GM12878 (cell line): ENCODE measurements at regions not wholly inside any gene's neighbourhood (a gene's known extent, or its start where the extent isn't known, plus 50 kb on each side); places are given as distances from the start of the nearest gene placed in this dataset.

ENCODE experiments used
- ATAC-seq: fragments of 200-7000 bp; cut with Tn5 transposase; 3 replicates; pipeline ENCODE4 v1.9.1; 2020; ENCODE audit warnings: mild to moderate bottlenecking, moderate library complexity
- BruUV-seq: library from RNA; stranded (reverse); fragments of 400-500 nt; replicated peaks from 2 replicates; lab custom pipeline; 2021; lab: Mats Ljungman, UMichigan
- CTCF ChIA-PET: fragments of 300-600 bp; sonication (Branson Sonifier 250); formaldehyde crosslinking; extraction: SDS; loops from one replicate; lab custom pipeline; 2021; ENCODE audit warnings: inconsistent platforms; lab: Yijun Ruan, JAX
- POLR2A ChIA-PET: fragments of 350-600 bp; formaldehyde crosslinking; extraction: SDS; loops from one replicate; lab custom pipeline; 2021; ENCODE audit warnings: inconsistent platforms; lab: Charles Lee
- RAD21 ChIA-PET: fragments of 300-600 bp; sonication (Branson Sonifier 250); formaldehyde crosslinking; loops from one replicate; lab custom pipeline; 2023; ENCODE audit warnings: antibody characterized with exemption; ENCODE audit not compliant: unreplicated experiment; lab: Charles Lee
- SMC1A ChIA-PET: fragments of 300-600 bp; sonication (Branson Sonifier 250); formaldehyde crosslinking; loops from one replicate; lab custom pipeline; 2023; ENCODE audit not compliant: unreplicated experiment, uncharacterized antibody; lab: Charles Lee
- DNase-seq: peaks from one replicate; pipeline ENCODE4 v3.0.0-alpha.2; 2011; ENCODE audit warnings: low read depth, low spot score
- FAIRE-seq: peaks from 3 replicates; lab custom pipeline; 2011; peaks lifted over from hg19 to GRCh38; lab: Jason Lieb, UNC
- H2AFZ ChIP-seq: 2 replicates; pipeline ENCODE4 v1.6.0; 2011; ENCODE audit warnings: low read depth, low read length, control low read depth; ENCODE audit not compliant: control insufficient read depth
- H3K27ac ChIP-seq: 2 replicates; pipeline ENCODE4 v1.5.1; 2011; ENCODE audit warnings: control low read depth; ENCODE audit not compliant: control insufficient read depth, insufficient read depth
- H3K27me3 ChIP-seq, 2 experiments: replicated peaks in 1 of 2; 2 replicates each; pipeline versions ENCODE4 v1.6.0 to v1.6.1; 2011; ENCODE audit warnings: low read length in 1 of 2; ENCODE audit not compliant: control insufficient read depth in 2 of 2, insufficient read depth in 2 of 2
- H3K36me3 ChIP-seq, 2 experiments: 2 replicates each; pipeline ENCODE4 v1.5.1; 2011; ENCODE audit warnings: low read length in 1 of 2; ENCODE audit not compliant: control insufficient read depth in 2 of 2, insufficient read depth in 2 of 2
- H3K4me1 ChIP-seq: 2 replicates; pipeline ENCODE4 v1.6.1; 2011; ENCODE audit warnings: mild to moderate bottlenecking, low read length, moderate library complexity, mixed read lengths; ENCODE audit not compliant: control insufficient read depth, insufficient read depth
- H3K4me2 ChIP-seq: 2 replicates; pipeline ENCODE4 v1.6.0; 2011; ENCODE audit warnings: control low read depth; ENCODE audit not compliant: control insufficient read depth, insufficient read depth
- H3K4me3 ChIP-seq: fragments of 200-600 bp; sonication (generic); 2 replicates; pipeline ENCODE4 v1.5.1; 2016
- H3K79me2 ChIP-seq: 2 replicates; pipeline ENCODE4 v1.6.0; 2011; ENCODE audit warnings: low read length; ENCODE audit not compliant: control insufficient read depth, insufficient read depth
- H3K9ac ChIP-seq: 2 replicates; pipeline ENCODE4 v1.8.0; 2011; ENCODE audit warnings: low read length, control low read depth, mixed read lengths; ENCODE audit not compliant: control insufficient read depth, insufficient read depth
- H3K9me3 ChIP-seq: replicated peaks from 3 replicates; pipeline ENCODE4 v1.5.1; 2011; ENCODE audit warnings: mild to moderate bottlenecking, low read length; ENCODE audit not compliant: control insufficient read depth, insufficient read depth
- H4K20me1 ChIP-seq: 2 replicates; pipeline ENCODE4 v1.6.0; 2011; ENCODE audit not compliant: control insufficient read depth, insufficient read depth
- EED ChIP-seq: sonication (generic); IDR thresholded peaks from 2 replicates; pipeline ENCODE4 v1.6.1; 2016; ENCODE audit warnings: antibody characterized with exemption, low read depth
- EGR1 ChIP-seq, 2 experiments: IDR thresholded peaks; 1 replicate in 1 of 2; 2 replicates in 1 of 2; pipeline ENCODE4 v1.6.1; 2011 to 2012; ENCODE audit warnings: low read depth in 2 of 2, low read length in 2 of 2, borderline replicate concordance in 1 of 2, mild to moderate bottlenecking in 1 of 2, moderate library complexity in 1 of 2
- EZH2 ChIP-seq: IDR thresholded peaks from 2 replicates; pipeline ENCODE4 v1.6.1; 2012; ENCODE audit warnings: low read depth, mild to moderate bottlenecking, control low read depth, inconsistent platforms, low read length, borderline replicate concordance; ENCODE audit not compliant: control insufficient read depth
- MTA2 ChIP-seq: fragments of 450-650 bp; IDR thresholded peaks from 2 replicates; pipeline ENCODE4 v1.6.1; 2016; ENCODE audit warnings: low read depth, mild to moderate bottlenecking, moderate library complexity
- MXI1 ChIP-seq: fragments of 150-350 bp; IDR thresholded peaks from 2 replicates; pipeline ENCODE4 v1.6.1; 2011; ENCODE audit warnings: low read depth, mild to moderate bottlenecking, inconsistent platforms, low read length, improper control_type of control experiment
- SIX5 ChIP-seq: IDR thresholded peaks from 2 replicates; pipeline ENCODE4 v1.6.1; 2011; ENCODE audit warnings: mild to moderate bottlenecking, low read depth, low read length, moderate library complexity; ENCODE audit not compliant: severe bottlenecking
- STAT3 ChIP-seq: IDR thresholded peaks from 2 replicates; pipeline ENCODE4 v1.6.1; 2011; ENCODE audit warnings: low read depth, low read length, improper control_type of control experiment
- ZNF687 ChIP-seq: fragments of 450-650 bp; IDR thresholded peaks from 2 replicates; pipeline ENCODE4 v1.6.1; 2017; ENCODE audit warnings: mild to moderate bottlenecking, moderate library complexity
- WGBS: methylation state at CpG from one replicate; pipeline ENCODE4 v1.1.6; 2016; ENCODE audit warnings: low lambda C conversion rate; ENCODE audit not compliant: insufficient replicate concordance, insufficient coverage; ENCODE audit errors: missing lambda C conversion rate; 5-methylcytosine and 5-hydroxymethylcytosine counted together
- in situ Hi-C: fragments of 300-500 bp; cut with MboI; formaldehyde crosslinking; loops from 9 replicates; pipeline ENCODE4 v1.14.3; 2018; ENCODE audit warnings: mixed read lengths
- intact Hi-C: fragments of 100-400 bp; cut with micrococcal nuclease; formaldehyde crosslinking; loops from one replicate; pipeline ENCODE4 v1.14.2; 2022; ENCODE audit not compliant: unreplicated experiment
- TF ChIP-seq, protein P1 (sequence below): fragments of 450-650 bp; IDR thresholded peaks from 2 replicates; pipeline ENCODE4 v1.6.1; 2016; ENCODE audit warnings: mild to moderate bottlenecking, moderate library complexity, borderline replicate concordance

- CTCF ChIA-PET = interaction anchor here (1.5 kb wide), 1 partner anchor 9 kb away, joined by 4 read pairs; no protein-coding TSS in a partner anchor
- no peak overlapping the region for H3K4me2 ChIP-seq
- H3K4me1 ChIP-seq = peaks cover 15% of the 10 kb centered on the region
- no TSS peak for BruUV-seq
- FAIRE-seq (no peak), ATAC-seq (no peak), DNase-seq (no peak)
- H3K9me3 ChIP-seq = no peaks in the 10 kb centered on the region
- no peak overlapping the region for H3K4me3 ChIP-seq
- no peaks in the 10 kb centered on the region for H3K79me2 ChIP-seq
- no peak for TF ChIP-seq MTA2
- TF ChIP-seq EGR1 (IDR thresholded peaks at IDR 0.05; ENCODE audit: borderline replicate concordance in 1 of 2, low read depth in 2 of 2, low read length in 2 of 2) = no peak
- TF ChIP-seq, protein P1, sequence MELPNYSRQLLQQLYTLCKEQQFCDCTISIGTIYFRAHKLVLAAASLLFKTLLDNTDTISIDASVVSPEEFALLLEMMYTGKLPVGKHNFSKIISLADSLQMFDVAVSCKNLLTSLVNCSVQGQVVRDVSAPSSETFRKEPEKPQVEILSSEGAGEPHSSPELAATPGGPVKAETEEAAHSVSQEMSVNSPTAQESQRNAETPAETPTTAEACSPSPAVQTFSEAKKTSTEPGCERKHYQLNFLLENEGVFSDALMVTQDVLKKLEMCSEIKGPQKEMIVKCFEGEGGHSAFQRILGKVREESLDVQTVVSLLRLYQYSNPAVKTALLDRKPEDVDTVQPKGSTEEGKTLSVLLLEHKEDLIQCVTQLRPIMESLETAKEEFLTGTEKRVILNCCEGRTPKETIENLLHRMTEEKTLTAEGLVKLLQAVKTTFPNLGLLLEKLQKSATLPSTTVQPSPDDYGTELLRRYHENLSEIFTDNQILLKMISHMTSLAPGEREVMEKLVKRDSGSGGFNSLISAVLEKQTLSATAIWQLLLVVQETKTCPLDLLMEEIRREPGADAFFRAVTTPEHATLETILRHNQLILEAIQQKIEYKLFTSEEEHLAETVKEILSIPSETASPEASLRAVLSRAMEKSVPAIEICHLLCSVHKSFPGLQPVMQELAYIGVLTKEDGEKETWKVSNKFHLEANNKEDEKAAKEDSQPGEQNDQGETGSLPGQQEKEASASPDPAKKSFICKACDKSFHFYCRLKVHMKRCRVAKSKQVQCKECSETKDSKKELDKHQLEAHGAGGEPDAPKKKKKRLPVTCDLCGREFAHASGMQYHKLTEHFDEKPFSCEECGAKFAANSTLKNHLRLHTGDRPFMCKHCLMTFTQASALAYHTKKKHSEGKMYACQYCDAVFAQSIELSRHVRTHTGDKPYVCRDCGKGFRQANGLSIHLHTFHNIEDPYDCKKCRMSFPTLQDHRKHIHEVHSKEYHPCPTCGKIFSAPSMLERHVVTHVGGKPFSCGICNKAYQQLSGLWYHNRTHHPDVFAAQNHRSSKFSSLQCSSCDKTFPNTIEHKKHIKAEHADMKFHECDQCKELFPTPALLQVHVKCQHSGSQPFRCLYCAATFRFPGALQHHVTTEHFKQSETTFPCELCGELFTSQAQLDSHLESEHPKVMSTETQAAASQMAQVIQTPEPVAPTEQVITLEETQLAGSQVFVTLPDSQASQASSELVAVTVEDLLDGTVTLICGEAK = no peak
- TF ChIP-seq SIX5 = no peak
- no peak for TF ChIP-seq STAT3
- no peak for TF ChIP-seq ZNF687
- no peak for TF ChIP-seq EED
- TF ChIP-seq MXI1 = no peak
- no peak for TF ChIP-seq EZH2
- intact Hi-C loops = no loop called here
- H3K27me3 ChIP-seq = no peaks in the 10 kb centered on the region
- SMC1A ChIA-PET = no interaction called here
- no peak overlapping the region for H3K27ac ChIP-seq
- no peak overlapping the region for H2AFZ ChIP-seq
- no peak overlapping the region for H3K9ac ChIP-seq
- RAD21 ChIA-PET = no interaction called here
- in situ Hi-C loops = no loop called here
- POLR2A ChIA-PET = interaction anchor here (1.2 kb wide), 1 partner anchor 11 kb away, joined by 3 read pairs; no protein-coding TSS in a partner anchor
- no peaks in the 10 kb centered on the region for H4K20me1 ChIP-seq
- H3K36me3 ChIP-seq = no peaks in the 10 kb centered on the region; a peak in 3 of 4 replicates
- 95% methylated on average over 10 of the region's 10 CpGs for WGBS
Observed at GRCh38 chr19:34305221-34306083, 51.1 kb downstream of the GARRE1 start.
